OCI-LY7 (cell line): ENCODE measurements at regions not wholly inside any gene's neighbourhood (a gene's known extent, or its start where the extent isn't known, plus 50 kb on each side); places are given as distances from the start of the nearest gene placed in this dataset.

Experiments used
- BruUV-seq: library from RNA; stranded (reverse); fragments of 400-500 nt; replicated peaks from 2 replicates; lab custom pipeline; 2021; lab: Mats Ljungman, UMichigan
- CTCF ChIA-PET: fragments of 300-600 bp; sonication (Branson Sonifier 250); formaldehyde crosslinking; loops from one replicate; lab custom pipeline; 2022; ENCODE audit warnings: antibody characterized with exemption; ENCODE audit not compliant: unreplicated experiment; lab: Charles Lee
- POLR2A ChIA-PET: fragments of 300-600 bp; sonication (Branson Sonifier 250); formaldehyde crosslinking; loops from one replicate; lab custom pipeline; 2022; ENCODE audit warnings: antibody characterized with exemption; lab: Charles Lee
- DNase-seq: peaks from one replicate; pipeline ENCODE4 v3.0.0-alpha.2; 2015; ENCODE audit warnings: low spot score
- H2AFZ ChIP-seq: fragments of 200-600 bp; sonication (generic), shearing (Covaris generic); 2 replicates; pipeline ENCODE4 v1.6.1; 2014; ENCODE audit warnings: mild to moderate bottlenecking, antibody characterized with exemption, low read length, moderate library complexity
- H3K27ac ChIP-seq: fragments of 200-600 bp; sonication (generic); 2 replicates; pipeline ENCODE4 v1.5.1; 2014; ENCODE audit warnings: mixed run types, low read depth, mild to moderate bottlenecking, moderate library complexity, low read length, inconsistent platforms; ENCODE audit not compliant: poor library complexity, severe bottlenecking
- H3K36me3 ChIP-seq: fragments of 200-600 bp; sonication (generic); 2 replicates; pipeline ENCODE4 v1.6.1; 2014; ENCODE audit warnings: mild to moderate bottlenecking, antibody characterized with exemption, low read length, moderate library complexity, mixed read lengths; ENCODE audit not compliant: insufficient read depth
- H3K4me1 ChIP-seq: fragments of 200-600 bp; sonication (generic); 2 replicates; pipeline ENCODE4 v1.5.1; 2014; ENCODE audit warnings: mild to moderate bottlenecking, low read length; ENCODE audit not compliant: insufficient read depth, poor library complexity, severe bottlenecking
- H3K4me2 ChIP-seq: fragments of 200-600 bp; sonication (generic); 2 replicates; pipeline ENCODE4 v1.6.1; 2014; ENCODE audit warnings: mild to moderate bottlenecking, low read length
- H3K4me3 ChIP-seq: fragments of 200-600 bp; sonication (generic); 2 replicates; pipeline ENCODE4 v1.5.1; 2014; ENCODE audit warnings: mild to moderate bottlenecking, low read depth, low read length; ENCODE audit not compliant: poor library complexity, severe bottlenecking
- H3K79me2 ChIP-seq: fragments of 200-600 bp; sonication (generic); 2 replicates; pipeline ENCODE4 v1.6.1; 2016; ENCODE audit warnings: low read depth, mild to moderate bottlenecking, low read length, moderate library complexity, mixed read lengths; ENCODE audit not compliant: insufficient read depth
- H3K9me2 ChIP-seq: fragments of 200-600 bp; sonication (generic); 2 replicates; pipeline ENCODE4 v1.6.1; 2016; ENCODE audit warnings: mild to moderate bottlenecking, low read length, mixed read lengths; ENCODE audit not compliant: insufficient read depth
- H3K9me3 ChIP-seq: fragments of 200-600 bp; sonication (generic); 2 replicates; pipeline ENCODE4 v1.6.1; 2014; ENCODE audit warnings: mild to moderate bottlenecking, mixed run types, low read length, mixed read lengths
- H4K20me1 ChIP-seq: fragments of 200-600 bp; sonication (generic); 2 replicates; pipeline ENCODE4 v1.6.1; 2014; ENCODE audit warnings: mild to moderate bottlenecking, antibody characterized with exemption, low read length, moderate library complexity, mixed read lengths; ENCODE audit not compliant: insufficient read depth
- EZH2phosphoT487 ChIP-seq: fragments of 200-600 bp; sonication (generic); IDR thresholded peaks from 2 replicates; pipeline ENCODE4 v1.6.1; 2018; ENCODE audit warnings: low read depth, borderline replicate concordance, mild to moderate bottlenecking, mixed run types, antibody characterized with exemption, low read length, moderate library complexity, mixed read lengths
- intact Hi-C: fragments of 100-400 bp; cut with micrococcal nuclease; formaldehyde crosslinking; loops from one replicate; pipeline ENCODE4 v1.10.0; 2022; ENCODE audit not compliant: unreplicated experiment
- TF ChIP-seq, protein P1 (sequence below): fragments of 200-600 bp; sonication (generic); conservative IDR thresholded peaks from 2 replicates; pipeline ENCODE4 v1.5.1; 2014; ENCODE audit warnings: mild to moderate bottlenecking, antibody characterized with exemption, low read length, moderate library complexity, mixed read lengths

DNA sequence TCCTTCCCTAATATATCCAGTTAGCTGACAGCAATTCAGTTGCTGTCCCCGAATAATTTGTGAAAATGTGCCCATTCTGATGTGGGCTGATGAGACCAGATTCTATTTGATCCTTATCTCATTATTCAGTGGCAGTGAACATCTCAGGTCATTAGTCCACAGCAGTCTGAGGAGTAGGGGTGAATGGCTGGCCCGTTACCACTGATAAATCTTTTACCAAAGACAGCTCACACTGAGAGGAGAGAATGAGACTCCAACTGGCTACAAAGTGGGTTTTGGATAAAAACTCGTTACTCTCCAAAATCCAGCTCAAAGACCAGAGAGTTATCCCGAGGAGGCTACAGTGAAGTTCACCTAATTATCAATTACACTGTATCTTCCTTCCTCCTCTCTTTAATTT is 189.7 kb downstream of the TUSC7 start:
- no peak for TF ChIP-seq EZH2phosphoT487
- TF ChIP-seq, protein P1, sequence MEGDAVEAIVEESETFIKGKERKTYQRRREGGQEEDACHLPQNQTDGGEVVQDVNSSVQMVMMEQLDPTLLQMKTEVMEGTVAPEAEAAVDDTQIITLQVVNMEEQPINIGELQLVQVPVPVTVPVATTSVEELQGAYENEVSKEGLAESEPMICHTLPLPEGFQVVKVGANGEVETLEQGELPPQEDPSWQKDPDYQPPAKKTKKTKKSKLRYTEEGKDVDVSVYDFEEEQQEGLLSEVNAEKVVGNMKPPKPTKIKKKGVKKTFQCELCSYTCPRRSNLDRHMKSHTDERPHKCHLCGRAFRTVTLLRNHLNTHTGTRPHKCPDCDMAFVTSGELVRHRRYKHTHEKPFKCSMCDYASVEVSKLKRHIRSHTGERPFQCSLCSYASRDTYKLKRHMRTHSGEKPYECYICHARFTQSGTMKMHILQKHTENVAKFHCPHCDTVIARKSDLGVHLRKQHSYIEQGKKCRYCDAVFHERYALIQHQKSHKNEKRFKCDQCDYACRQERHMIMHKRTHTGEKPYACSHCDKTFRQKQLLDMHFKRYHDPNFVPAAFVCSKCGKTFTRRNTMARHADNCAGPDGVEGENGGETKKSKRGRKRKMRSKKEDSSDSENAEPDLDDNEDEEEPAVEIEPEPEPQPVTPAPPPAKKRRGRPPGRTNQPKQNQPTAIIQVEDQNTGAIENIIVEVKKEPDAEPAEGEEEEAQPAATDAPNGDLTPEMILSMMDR, result no peak
- Histone ChIP-seq H3K36me3 (no peaks in the 10 kb centered on the region), H3K4me3 (no peak overlapping the region), H3K27ac (no peak overlapping the region), H2AFZ (no peak overlapping the region; the same call in 1 of the 2 replicates), H3K4me2 (no peak overlapping the region), H3K9me2 (no peaks in the 10 kb centered on the region), H3K4me1 (no peaks in the 10 kb centered on the region), H3K9me3 (no peaks in the 10 kb centered on the region), H3K79me2 (no peaks in the 10 kb centered on the region), H4K20me1 (no peaks in the 10 kb centered on the region)
- ChIA-PET POLR2A (interaction anchor here (0.5 to 1.1 kb wide), 5 partner anchors 8 to 1956 kb away, joined by 3 to 4 read pairs (median 4); no protein-coding TSS in a partner anchor), CTCF (no interaction called here)
- BruUV-seq, result no TSS peak
- DNase-seq, result no peak
- intact Hi-C loops, result no loop called here

DNA sequence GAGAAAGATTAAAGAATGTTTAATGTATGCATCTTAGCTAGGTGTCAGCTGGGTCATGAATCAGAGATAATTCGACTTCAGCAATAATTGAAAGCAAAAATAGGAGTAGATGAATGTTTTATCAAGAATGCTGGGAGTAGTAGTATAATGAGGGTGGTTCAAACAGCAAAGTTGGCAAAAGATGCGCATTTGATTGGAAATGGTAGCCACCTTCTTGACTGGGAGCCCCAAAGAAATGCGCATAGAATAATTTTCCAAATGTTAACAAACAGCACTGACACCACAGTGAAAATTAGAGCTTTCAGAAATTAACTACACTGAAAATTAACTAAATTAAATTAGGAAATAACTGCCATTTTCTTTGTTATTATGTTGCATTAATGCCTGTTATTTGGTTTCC is 195.8 kb downstream of the TUSC7 start:
- H3K9me3 ChIP-seq, result no peaks in the 10 kb centered on the region
- BruUV-seq, result no TSS peak
- intact Hi-C loops, result no loop called here
- H2AFZ ChIP-seq, result no peak overlapping the region
- H3K9me2 ChIP-seq, result no peaks in the 10 kb centered on the region
- no peaks in the 10 kb centered on the region for H4K20me1 ChIP-seq
- CTCF ChIA-PET, result no interaction called here
- no peak overlapping the region for H3K27ac ChIP-seq
- no peak overlapping the region for H3K4me3 ChIP-seq
- H3K36me3 ChIP-seq, result no peaks in the 10 kb centered on the region
- POLR2A ChIA-PET, result interaction anchor here (0.9 to 1.2 kb wide), 2 partner anchors 9 to 11 kb away, joined by 3 read pairs; no protein-coding TSS in a partner anchor
- TF ChIP-seq, protein P1, result no peak
- TF ChIP-seq EZH2phosphoT487, result no peak
- DNase-seq, result no peak
- H3K79me2 ChIP-seq, result no peaks in the 10 kb centered on the region
- no peak overlapping the region for H3K4me2 ChIP-seq
- no peaks in the 10 kb centered on the region for H3K4me1 ChIP-seq

DNA sequence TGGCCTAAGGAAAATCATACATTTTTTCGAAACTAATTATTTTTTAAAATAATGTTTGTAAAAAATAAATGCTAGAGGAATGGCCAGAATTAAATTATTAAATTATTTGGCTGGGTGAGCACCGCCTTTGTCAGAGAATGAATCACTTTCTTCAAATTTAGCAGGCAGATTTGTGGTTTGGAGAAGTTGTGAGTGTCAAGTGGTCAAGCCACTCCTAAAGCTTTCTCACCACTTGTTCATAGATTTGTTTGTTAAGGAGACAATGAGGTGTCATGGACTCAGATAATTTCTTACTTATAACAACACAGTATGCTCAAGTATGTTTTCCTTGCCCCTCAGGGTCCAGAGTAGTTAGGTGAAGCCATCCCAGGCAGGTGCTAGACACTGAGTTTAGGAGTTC is 196.2 kb downstream of the TUSC7 start:
- Histone ChIP-seq H3K27ac (no peak overlapping the region), H3K36me3 (no peaks in the 10 kb centered on the region), H3K79me2 (no peaks in the 10 kb centered on the region), H3K4me1 (no peaks in the 10 kb centered on the region), H3K4me3 (no peak overlapping the region), H4K20me1 (no peaks in the 10 kb centered on the region), H3K4me2 (no peak overlapping the region), H2AFZ (no peak overlapping the region), H3K9me3 (no peaks in the 10 kb centered on the region), H3K9me2 (no peaks in the 10 kb centered on the region)
- intact Hi-C loops, result no loop called here
- TF ChIP-seq, protein P1, result no peak
- TF ChIP-seq EZH2phosphoT487, result no peak
- BruUV-seq, result no TSS peak
- DNase-seq, result no peak
- CTCF ChIA-PET, result no interaction called here
- POLR2A ChIA-PET, result interaction anchor here (0.6 to 1.2 kb wide), 3 partner anchors 10 to 1902 kb away, joined by 3 read pairs; no protein-coding TSS in a partner anchor
